ENCODE measurements at regions not wholly inside any gene's neighbourhood (a gene's known extent, or its start where the extent isn't known, plus 50 kb on each side); places are given as distances from the start of the nearest gene placed in this dataset.

- H3K9me2 ChIP-seq (ENCODE audit: insufficient read depth), result no peaks in the 10 kb centered on the region; the same call in 1 of the 2 replicates
- no peak overlapping the region for H3K4me3 ChIP-seq
- Mint-ChIP-seq H3K27me3 (ENCODE audit: insufficient read depth, low read depth, poor library complexity) (no peaks in the 10 kb centered on the region), H3K36me3 (ENCODE audit: low read depth) (no peaks in the 10 kb centered on the region), H3K4me1 (no peaks in the 10 kb centered on the region), H3K9me3 (no peaks in the 10 kb centered on the region), H3K4me3 (no peak overlapping the region), H3K27ac (no peak overlapping the region)
- H3K27ac ChIP-seq (ENCODE audit: low read depth), result no peak overlapping the region
- H3K27me3 ChIP-seq (ENCODE audit: insufficient read depth), result no peaks in the 10 kb centered on the region
- H4K20me1 ChIP-seq (replicated peaks; ENCODE audit: insufficient read depth), result no peaks in the 10 kb centered on the region
- no peak overlapping the region for H3K4me2 ChIP-seq
- TF ChIP-seq STAT1 (IDR thresholded peaks at IDR 0.05; ENCODE audit: unreplicated experiment) (no peak), ZNF462 (CRISPR knock-in tag; IDR thresholded peaks at IDR 0.05) (no peak), CREB1 (CRISPR knock-in tag; IDR thresholded peaks at IDR 0.05; ENCODE audit: low read depth) (no peak), ZNF331 (CRISPR knock-in tag; IDR thresholded peaks at IDR 0.05; ENCODE audit: low read depth) (no peak)
- H3F3A ChIP-seq (replicated peaks; ENCODE audit: low read depth), result no peaks in the 10 kb centered on the region
- no peak for ATAC-seq
- no peaks in the 10 kb centered on the region for H3K4me1 ChIP-seq (ENCODE audit: insufficient read depth)
- no peaks in the 10 kb centered on the region for H3K36me3 ChIP-seq (ENCODE audit: insufficient read depth)
- DNase-seq (ENCODE audit: low spot score), result no peak
- H2AFZ ChIP-seq, result no peak overlapping the region
- H3K79me2 ChIP-seq (replicated peaks; ENCODE audit: insufficient read depth), result no peaks in the 10 kb centered on the region
Observed at GRCh38 chr3:24615177-24615576, 120.5 kb upstream of the THRB start.

GRCh38 chr3:24616110-24616829, 121.6 kb upstream of the THRB start:
- H2AFZ ChIP-seq, result 0 out of 2 replicates have a peak overlapping the region, but pooled peaks have one; percentile 44
- H3K27ac Mint-ChIP-seq, result no peak overlapping the region
- TF ChIP-seq JUNB (IDR thresholded peaks at IDR 0.05; ENCODE audit: unreplicated experiment) (no peak), REST (IDR thresholded peaks at IDR 0.05; ENCODE audit: unreplicated experiment) (no peak), EZH2 (IDR thresholded peaks at IDR 0.05; ENCODE audit: low read depth, unreplicated experiment) (no peak), STAT1 (IDR thresholded peaks at IDR 0.05; ENCODE audit: unreplicated experiment) (no peak), CREB1 (CRISPR knock-in tag; IDR thresholded peaks at IDR 0.05; ENCODE audit: low read depth) (no peak), EZH2phosphoT487 (IDR thresholded peaks at IDR 0.05; ENCODE audit: unreplicated experiment) (no peak), NANOG (IDR thresholded peaks at IDR 0.05; ENCODE audit: borderline replicate concordance) (no peak), POLR2AphosphoS5 (IDR thresholded peaks at IDR 0.05; ENCODE audit: low read depth) (no peak)

More at GRCh38 chr3:24616110-24616829, 121.6 kb upstream of the THRB start:
- H3F3A ChIP-seq (replicated peaks; ENCODE audit: low read depth), result no peaks in the 10 kb centered on the region
- H3K27ac ChIP-seq (ENCODE audit: low read depth), result no peak overlapping the region
- ATAC-seq (no peak), DNase-seq (ENCODE audit: low spot score) (no peak)
- H3K79me2 ChIP-seq (replicated peaks; ENCODE audit: insufficient read depth), result no peaks in the 10 kb centered on the region
- H3K4me3 Mint-ChIP-seq, result no peak overlapping the region
- no peaks in the 10 kb centered on the region for H3K4me1 ChIP-seq (ENCODE audit: insufficient read depth)
- no peaks in the 10 kb centered on the region for H3K27me3 Mint-ChIP-seq (ENCODE audit: insufficient read depth, low read depth, poor library complexity)
- no peak overlapping the region for H3K4me2 ChIP-seq
- no peak overlapping the region for H3K4me3 ChIP-seq
- no peaks in the 10 kb centered on the region for H3K9me3 Mint-ChIP-seq
- no peaks in the 10 kb centered on the region for H3K36me3 Mint-ChIP-seq (ENCODE audit: low read depth)
- H3K9me2 ChIP-seq (ENCODE audit: insufficient read depth), result no peaks in the 10 kb centered on the region; the same call in 1 of the 2 replicates
- H3K27me3 ChIP-seq (ENCODE audit: insufficient read depth), result no peaks in the 10 kb centered on the region
- no peaks in the 10 kb centered on the region for H3K36me3 ChIP-seq (ENCODE audit: insufficient read depth)
- H3K4me1 Mint-ChIP-seq, result no peaks in the 10 kb centered on the region
- no peaks in the 10 kb centered on the region for H4K20me1 ChIP-seq (replicated peaks; ENCODE audit: insufficient read depth)
